ENCODE measurements at regions not wholly inside any gene's neighbourhood (a gene's known extent, or its start where the extent isn't known, plus 50 kb on each side); places are given as distances from the start of the nearest gene placed in this dataset.

DNA sequence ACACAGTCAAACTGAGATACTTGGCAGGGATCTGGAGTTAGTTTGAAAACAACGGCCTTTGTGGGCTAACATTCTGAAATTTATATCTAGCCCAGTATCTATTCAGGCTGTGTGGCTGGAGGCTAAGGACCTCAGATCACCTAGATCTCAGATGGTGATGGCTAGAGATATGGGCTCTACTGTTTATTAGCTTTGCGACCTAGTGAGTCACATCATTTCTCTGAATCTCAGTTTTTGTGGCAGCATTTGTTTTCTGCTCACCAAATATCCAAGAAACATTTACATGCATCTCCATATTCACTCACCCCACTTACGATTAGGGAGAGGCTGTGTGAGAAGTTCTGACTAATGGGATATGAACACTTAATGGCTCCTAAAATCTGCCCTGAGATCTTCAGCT is 503.9 kb downstream of the KIF20B start:
- dilution Hi-C loops (cut with MboI; ENCODE audit: extremely low pct_ligation_motif_present, low sequenced_read_pairs): no loop called here
- no peaks in the 10 kb centered on the region for H3K79me2 ChIP-seq (ENCODE audit: control insufficient read depth, insufficient read depth, low read length)
- peak; percentile 57 for FAIRE-seq
- no peak overlapping the region for H3K27ac ChIP-seq (ENCODE audit: control insufficient read depth, insufficient read depth, low read length)
- H3K4me3 ChIP-seq (ENCODE audit: control insufficient read depth in 2 of 3, extremely low read depth in 1 of 3, insufficient read depth in 2 of 3, low read depth in 1 of 3, low read length in 3 of 3): no peak overlapping the region
- H3K9ac ChIP-seq (ENCODE audit: control insufficient read depth, extremely low read depth, insufficient read depth, low read length): no peak overlapping the region
- DNase-seq (ENCODE audit: low read depth, low spot score): no peak
- no peaks in the 10 kb centered on the region for H3K9me3 ChIP-seq (ENCODE audit: control insufficient read depth, low read depth, low read length)
- no peaks in the 10 kb centered on the region for H3K27me3 ChIP-seq (ENCODE audit: control insufficient read depth, extremely low read depth, insufficient read depth, low read length)
- no peak overlapping the region for H2AFZ ChIP-seq (ENCODE audit: control insufficient read depth, low read length)
- H3K4me1 ChIP-seq (ENCODE audit: control insufficient read depth, extremely low read depth, insufficient read depth, low read length): peaks cover 16% of the 10 kb centered on the region
- no peaks in the 10 kb centered on the region for H3K9me1 ChIP-seq (ENCODE audit: control insufficient read depth, extremely low read depth, insufficient read depth, low read length)
- H3K4me2 ChIP-seq (ENCODE audit: control insufficient read depth, extremely low read depth, insufficient read depth, low read depth, low read length): peak overlapping the region; percentile 27
- TF ChIP-seq, protein P1, sequence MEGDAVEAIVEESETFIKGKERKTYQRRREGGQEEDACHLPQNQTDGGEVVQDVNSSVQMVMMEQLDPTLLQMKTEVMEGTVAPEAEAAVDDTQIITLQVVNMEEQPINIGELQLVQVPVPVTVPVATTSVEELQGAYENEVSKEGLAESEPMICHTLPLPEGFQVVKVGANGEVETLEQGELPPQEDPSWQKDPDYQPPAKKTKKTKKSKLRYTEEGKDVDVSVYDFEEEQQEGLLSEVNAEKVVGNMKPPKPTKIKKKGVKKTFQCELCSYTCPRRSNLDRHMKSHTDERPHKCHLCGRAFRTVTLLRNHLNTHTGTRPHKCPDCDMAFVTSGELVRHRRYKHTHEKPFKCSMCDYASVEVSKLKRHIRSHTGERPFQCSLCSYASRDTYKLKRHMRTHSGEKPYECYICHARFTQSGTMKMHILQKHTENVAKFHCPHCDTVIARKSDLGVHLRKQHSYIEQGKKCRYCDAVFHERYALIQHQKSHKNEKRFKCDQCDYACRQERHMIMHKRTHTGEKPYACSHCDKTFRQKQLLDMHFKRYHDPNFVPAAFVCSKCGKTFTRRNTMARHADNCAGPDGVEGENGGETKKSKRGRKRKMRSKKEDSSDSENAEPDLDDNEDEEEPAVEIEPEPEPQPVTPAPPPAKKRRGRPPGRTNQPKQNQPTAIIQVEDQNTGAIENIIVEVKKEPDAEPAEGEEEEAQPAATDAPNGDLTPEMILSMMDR (optimal IDR thresholded peaks at IDR 0.05 in 1 of 3, IDR thresholded peaks at IDR 0.05 in 1 of 3, conservative IDR thresholded peaks at IDR 0.05 in 1 of 3; ENCODE audit: extremely low read depth in 1 of 3, insufficient read depth in 2 of 3, low read length in 3 of 3): no peak
- TF ChIP-seq EZH2 (IDR thresholded peaks at IDR 0.05; ENCODE audit: low read length): no peak
- no peaks in the 10 kb centered on the region for H4K20me1 ChIP-seq (ENCODE audit: control insufficient read depth, extremely low read depth, insufficient read depth, low read length)
- no peaks in the 10 kb centered on the region for H3K36me3 ChIP-seq (ENCODE audit: control insufficient read depth in 2 of 2, extremely low read depth in 1 of 2, insufficient read depth in 2 of 2, low read length in 2 of 2)

DNA sequence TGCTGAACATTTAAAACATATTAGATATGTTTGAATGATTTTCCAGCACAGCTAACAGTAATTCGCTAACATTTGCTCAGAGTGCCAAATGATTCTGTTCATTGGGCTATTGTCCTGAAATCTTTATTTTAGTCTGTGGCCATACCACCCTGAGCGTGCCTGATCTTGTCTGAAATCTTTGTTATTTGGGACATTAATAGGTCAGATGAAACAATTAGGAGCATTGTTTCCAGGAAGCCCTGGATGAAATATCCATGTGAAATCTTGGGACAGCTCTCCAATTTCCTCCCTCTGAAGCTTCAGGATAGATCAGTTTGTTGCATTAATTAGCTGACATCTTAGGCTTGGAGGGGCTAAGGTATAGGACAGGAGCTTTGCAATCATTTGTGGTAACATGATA is 512.0 kb downstream of the KIF20B start:
- H3K4me3 ChIP-seq (ENCODE audit: control insufficient read depth in 2 of 3, extremely low read depth in 1 of 3, insufficient read depth in 2 of 3, low read depth in 1 of 3, low read length in 3 of 3): no peak overlapping the region
- H4K20me1 ChIP-seq (ENCODE audit: control insufficient read depth, extremely low read depth, insufficient read depth, low read length): no peaks in the 10 kb centered on the region
- no peak for TF ChIP-seq EZH2 (IDR thresholded peaks at IDR 0.05; ENCODE audit: low read length)
- no peaks in the 10 kb centered on the region for H3K36me3 ChIP-seq (ENCODE audit: control insufficient read depth in 2 of 2, extremely low read depth in 1 of 2, insufficient read depth in 2 of 2, low read length in 2 of 2)
- no peaks in the 10 kb centered on the region for H3K79me2 ChIP-seq (ENCODE audit: control insufficient read depth, insufficient read depth, low read length)
- H3K4me2 ChIP-seq (ENCODE audit: control insufficient read depth, extremely low read depth, insufficient read depth, low read depth, low read length): no peak overlapping the region
- no peaks in the 10 kb centered on the region for H3K9me1 ChIP-seq (ENCODE audit: control insufficient read depth, extremely low read depth, insufficient read depth, low read length)
- no peak overlapping the region for H3K9ac ChIP-seq (ENCODE audit: control insufficient read depth, extremely low read depth, insufficient read depth, low read length)
- no peak overlapping the region for H3K27ac ChIP-seq (ENCODE audit: control insufficient read depth, insufficient read depth, low read length)
- no peaks in the 10 kb centered on the region for H3K27me3 ChIP-seq (ENCODE audit: control insufficient read depth, extremely low read depth, insufficient read depth, low read length)
- dilution Hi-C loops (cut with MboI; ENCODE audit: extremely low pct_ligation_motif_present, low sequenced_read_pairs): no loop called here
- H3K9me3 ChIP-seq (ENCODE audit: control insufficient read depth, low read depth, low read length): no peaks in the 10 kb centered on the region
- H2AFZ ChIP-seq (ENCODE audit: control insufficient read depth, low read length): no peak overlapping the region
- peaks cover 18% of the 10 kb centered on the region for H3K4me1 ChIP-seq (ENCODE audit: control insufficient read depth, extremely low read depth, insufficient read depth, low read length)
- FAIRE-seq (no peak), DNase-seq (ENCODE audit: low read depth, low spot score) (no peak)

DNA sequence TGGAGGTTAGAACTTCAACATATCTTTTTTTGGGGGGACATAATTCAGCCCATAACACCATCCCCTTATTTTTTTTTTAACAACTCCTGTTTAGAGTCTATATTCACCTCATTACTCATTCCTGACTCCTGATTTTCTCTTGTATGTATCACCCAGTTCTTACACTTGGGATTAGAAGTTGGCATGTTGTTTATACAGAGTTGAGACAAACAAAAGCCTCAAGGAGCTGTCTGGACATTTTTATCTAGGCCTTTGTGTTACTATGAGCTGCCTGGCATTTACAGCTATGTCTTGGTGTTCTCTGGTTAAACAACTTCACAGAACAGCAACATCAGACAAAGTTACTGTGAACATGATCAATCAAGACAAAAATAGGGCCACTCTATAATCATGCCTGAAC is 517.5 kb downstream of the KIF20B start:
- H3K9ac ChIP-seq (ENCODE audit: control insufficient read depth, extremely low read depth, insufficient read depth, low read length): no peak overlapping the region
- no peaks in the 10 kb centered on the region for H3K36me3 ChIP-seq (ENCODE audit: control insufficient read depth in 2 of 2, extremely low read depth in 1 of 2, insufficient read depth in 2 of 2, low read length in 2 of 2)
- DNase-seq (ENCODE audit: low read depth, low spot score): no peak
- H3K27ac ChIP-seq (ENCODE audit: control insufficient read depth, insufficient read depth, low read length): no peak overlapping the region
- H4K20me1 ChIP-seq (ENCODE audit: control insufficient read depth, extremely low read depth, insufficient read depth, low read length): no peaks in the 10 kb centered on the region
- dilution Hi-C loops (cut with MboI; ENCODE audit: extremely low pct_ligation_motif_present, low sequenced_read_pairs): no loop called here
- H3K4me1 ChIP-seq (ENCODE audit: control insufficient read depth, extremely low read depth, insufficient read depth, low read length): peaks cover 31% of the 10 kb centered on the region
- no peaks in the 10 kb centered on the region for H3K9me1 ChIP-seq (ENCODE audit: control insufficient read depth, extremely low read depth, insufficient read depth, low read length)
- H3K4me3 ChIP-seq (ENCODE audit: control insufficient read depth in 2 of 3, extremely low read depth in 1 of 3, insufficient read depth in 2 of 3, low read depth in 1 of 3, low read length in 3 of 3): no peak overlapping the region
- peak overlapping the region; percentile 10 for H2AFZ ChIP-seq (ENCODE audit: control insufficient read depth, low read length)
- no peak overlapping the region for H3K4me2 ChIP-seq (ENCODE audit: control insufficient read depth, extremely low read depth, insufficient read depth, low read depth, low read length)
- no peak for FAIRE-seq
- no peaks in the 10 kb centered on the region for H3K27me3 ChIP-seq (ENCODE audit: control insufficient read depth, extremely low read depth, insufficient read depth, low read length)
- H3K79me2 ChIP-seq (ENCODE audit: control insufficient read depth, insufficient read depth, low read length): no peaks in the 10 kb centered on the region
- peaks cover 2% of the 10 kb centered on the region for H3K9me3 ChIP-seq (ENCODE audit: control insufficient read depth, low read depth, low read length)
- no peak for TF ChIP-seq EZH2 (IDR thresholded peaks at IDR 0.05; ENCODE audit: low read length)
- TF ChIP-seq, protein P1 (optimal IDR thresholded peaks at IDR 0.05 in 1 of 3, IDR thresholded peaks at IDR 0.05 in 1 of 3, conservative IDR thresholded peaks at IDR 0.05 in 1 of 3; ENCODE audit: extremely low read depth in 1 of 3, insufficient read depth in 2 of 3, low read length in 3 of 3): no peak
